Hypothalamus (tissue), 51 donors: ENCODE measurements at regions not wholly inside any gene's neighbourhood (a gene's known extent, or its start where the extent isn't known, plus 50 kb on each side); places are given as distances from the start of the nearest gene placed in this dataset.

Experiments
- DNase-seq, 51 donors: peaks; one replicate each; lab custom pipeline; 2025; lab: John Stamatoyannopoulos, UW

GRCh38 chr5:73395256-73395655 lies 53.3 kb downstream of the FOXD1 start:
- DNase-seq, result no peak

GRCh38 chr5:73394610-73395009 lies 54.0 kb downstream of the FOXD1 start:
- DNase-seq, result no peak

- no peak for DNase-seq
Measured at GRCh38 chr5:73393611-73394489, 54.7 kb downstream of the FOXD1 start.

- DNase-seq, result no peak
Measured at GRCh38 chr5:73392775-73393174, 55.8 kb downstream of the FOXD1 start.

- DNase-seq, result no peak
Measured at GRCh38 chr5:73391441-73391881, 57.1 kb downstream of the FOXD1 start.

GRCh38 chr5:73390972-73391371 lies 57.6 kb downstream of the FOXD1 start:
- DNase-seq, result no peak

GRCh38 chr5:73388740-73389139 lies 59.8 kb downstream of the FOXD1 start:
- no peak for DNase-seq

- DNase-seq, result no peak
Measured at GRCh38 chr5:73388306-73388684, 60.3 kb downstream of the FOXD1 start.

GRCh38 chr5:73387601-73388305 lies 60.8 kb downstream of the FOXD1 start:
- DNase-seq, result no peak

GRCh38 chr5:73387149-73387591 lies 61.4 kb downstream of the FOXD1 start:
- no peak for DNase-seq

GRCh38 chr5:73384861-73385260 lies 63.7 kb downstream of the FOXD1 start:
- DNase-seq, result no peak

- DNase-seq, result no peak
Measured at GRCh38 chr5:73382401-73382740, 66.2 kb downstream of the FOXD1 start.

GRCh38 chr5:73381590-73382400 lies 66.8 kb downstream of the FOXD1 start:
- no peak for DNase-seq

- no peak for DNase-seq
Measured at GRCh38 chr5:73380710-73381589, 67.6 kb downstream of the FOXD1 start.

GRCh38 chr5:73380041-73380440 lies 68.5 kb downstream of the FOXD1 start:
- DNase-seq, result no peak

GRCh38 chr5:73379435-73379834 lies 69.1 kb downstream of the FOXD1 start:
- no peak for DNase-seq

- no peak for DNase-seq
Measured at GRCh38 chr5:73378765-73379164, 69.8 kb downstream of the FOXD1 start.

- DNase-seq, result no peak
Measured at GRCh38 chr5:73378070-73378469, 70.5 kb downstream of the FOXD1 start.

- DNase-seq, result no peak
Measured at GRCh38 chr5:73376618-73377170, 71.9 kb downstream of the FOXD1 start.

- DNase-seq, result no peak
Measured at GRCh38 chr5:73375949-73376348, 72.6 kb downstream of the FOXD1 start.
